Inflammatory macrophage treated with lipopolysaccharide for 4 hours (primary cell): ENCODE measurements at regions not wholly inside any gene's neighbourhood (a gene's known extent, or its start where the extent isn't known, plus 50 kb on each side); places are given as distances from the start of the nearest gene placed in this dataset.
A peak's percentile ranks its signal among the peaks of the same experiment; 100 is the strongest.
"Not testable (repeated sequence)": the region's sequence is repeated elsewhere in the genome, so short reads cannot be mapped to it uniquely, and the experiment has no call there.

Experiments
- DNase-seq: peaks from one replicate; pipeline ENCODE4 v3.0.0-alpha.2; 2020

GRCh38 chr12:131400668-131401294 is 310.1 kb upstream of the SFSWAP start:
- DNase-seq: not testable (repeated sequence)

- DNase-seq: not testable (repeated sequence)
Observed at GRCh38 chr12:131401907-131402633, 308.8 kb upstream of the SFSWAP start.

- no peak for DNase-seq
Observed at GRCh38 chr12:131402781-131403396, 308.0 kb upstream of the SFSWAP start.

- no peak for DNase-seq
Observed at GRCh38 chr12:131403676-131404075, 307.2 kb upstream of the SFSWAP start.

GRCh38 chr12:131404705-131405104 is 306.2 kb upstream of the SFSWAP start:
- DNase-seq: no peak

- DNase-seq: no peak
Observed at GRCh38 chr12:131407221-131408035, 303.5 kb upstream of the SFSWAP start.

- no peak for DNase-seq
Observed at GRCh38 chr12:131408036-131408365, 302.9 kb upstream of the SFSWAP start.

- no peak for DNase-seq
Observed at GRCh38 chr12:131408484-131408883, 302.4 kb upstream of the SFSWAP start.

- DNase-seq: peak; percentile 14
Observed at GRCh38 chr12:131409211-131409610, 301.7 kb upstream of the SFSWAP start.

- DNase-seq: not testable (repeated sequence)
Observed at GRCh38 chr12:131411827-131412226, 299.1 kb upstream of the SFSWAP start.

- no peak for DNase-seq
Observed at GRCh38 chr12:131413006-131413405, 297.9 kb upstream of the SFSWAP start.

- no peak for DNase-seq
Observed at GRCh38 chr12:131413471-131413870, 297.4 kb upstream of the SFSWAP start.

- DNase-seq: not testable (repeated sequence)
Observed at GRCh38 chr12:131414155-131414922, 296.6 kb upstream of the SFSWAP start.

- no peak for DNase-seq
Observed at GRCh38 chr12:131415781-131416180, 295.1 kb upstream of the SFSWAP start.

GRCh38 chr12:131418121-131418520 is 292.8 kb upstream of the SFSWAP start:
- DNase-seq: no peak

- no peak for DNase-seq
Observed at GRCh38 chr12:131418884-131419283, 292.0 kb upstream of the SFSWAP start.

GRCh38 chr12:131420867-131421447 is 289.9 kb upstream of the SFSWAP start:
- no peak for DNase-seq

GRCh38 chr12:131421509-131422186 is 289.2 kb upstream of the SFSWAP start:
- DNase-seq: no peak

GRCh38 chr12:131422187-131422520 is 288.7 kb upstream of the SFSWAP start:
- DNase-seq: no peak

- DNase-seq: no peak
Observed at GRCh38 chr12:131422744-131423143, 288.1 kb upstream of the SFSWAP start.

GRCh38 chr12:131424270-131424669 is 286.6 kb upstream of the SFSWAP start:
- no peak for DNase-seq
